DOHH2 (cell line): ENCODE measurements at regions not wholly inside any gene's neighbourhood (a gene's known extent, or its start where the extent isn't known, plus 50 kb on each side); places are given as distances from the start of the nearest gene placed in this dataset.

Experiments
- CTCF ChIP-seq: fragments of 200-600 bp; sonication (generic); IDR thresholded peaks from one replicate; pipeline ENCODE4 v1.5.1; 2014; ENCODE audit warnings: antibody characterized with exemption, mild to moderate bottlenecking, low read depth, low read length; ENCODE audit not compliant: poor library complexity, severe bottlenecking
- EZH2phosphoT487 ChIP-seq: fragments of 200-600 bp; sonication (generic); IDR thresholded peaks from 2 replicates; pipeline ENCODE4 v1.6.1; 2017; ENCODE audit warnings: borderline replicate concordance, mild to moderate bottlenecking, antibody characterized with exemption, low read length, moderate library complexity, mixed read lengths

DNA sequence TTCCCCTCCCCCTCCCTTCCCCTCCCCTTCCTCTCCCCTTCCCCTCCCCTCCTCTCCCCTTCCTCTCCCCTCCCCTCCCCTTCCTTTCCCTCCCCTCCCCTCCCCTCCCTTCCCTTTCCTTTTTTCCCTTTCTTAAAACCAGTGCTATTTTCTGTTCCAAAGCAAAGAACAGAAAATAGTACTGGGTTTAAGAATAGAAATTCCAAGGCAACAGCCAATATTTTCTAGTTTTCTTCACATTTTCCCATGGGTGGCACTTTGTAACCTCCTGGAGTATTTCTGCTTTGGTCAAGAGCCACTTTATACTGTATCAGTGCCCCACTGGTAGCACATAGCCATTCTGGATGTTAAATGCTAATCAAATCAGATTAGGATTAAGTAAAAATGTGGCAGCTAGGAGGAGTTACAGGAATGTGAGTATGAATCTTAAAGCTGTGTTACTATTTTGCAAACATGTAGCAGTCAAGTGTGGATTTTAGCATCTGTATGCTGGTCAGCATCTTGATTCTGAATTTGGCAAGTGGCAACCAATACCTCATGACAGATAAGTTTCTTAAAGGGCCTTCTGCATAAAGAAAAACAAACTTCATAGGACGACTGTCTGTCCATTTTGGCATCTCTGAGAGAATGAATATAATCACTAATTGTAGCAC, 126.4 kb downstream of the CEP57L1 start:
- TF ChIP-seq CTCF (no peak), EZH2phosphoT487 (no peak)
